ENCODE measurements at regions not wholly inside any gene's neighbourhood (a gene's known extent, or its start where the extent isn't known, plus 50 kb on each side); places are given as distances from the start of the nearest gene placed in this dataset.

- no peak for DNase-seq
Observed at GRCh38 chr19:30648866-30649862, 277.0 kb downstream of the ZNF536 start.

GRCh38 chr19:30647891-30648720, 275.9 kb downstream of the ZNF536 start:
- no peak for DNase-seq

DNA sequence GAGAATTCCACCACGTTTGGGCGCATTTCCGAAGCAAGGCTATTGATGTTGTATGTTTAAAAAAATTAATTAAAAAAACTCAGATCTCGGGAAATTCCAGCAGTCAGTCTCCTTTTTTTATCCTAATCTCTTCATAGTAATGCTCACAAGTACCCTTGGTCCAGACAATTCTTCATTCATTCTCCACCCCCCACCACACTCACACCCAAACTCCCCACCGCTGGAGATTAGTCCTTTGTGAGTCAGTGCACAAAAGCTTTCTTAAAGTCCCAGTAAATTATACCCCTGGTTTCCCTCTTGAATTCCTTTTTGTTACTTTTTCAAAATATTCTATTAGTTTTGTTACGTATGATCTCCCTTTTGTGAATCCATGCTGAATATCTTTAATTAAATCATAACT, 274.6 kb downstream of the ZNF536 start:
- DNase-seq = no peak

DNA sequence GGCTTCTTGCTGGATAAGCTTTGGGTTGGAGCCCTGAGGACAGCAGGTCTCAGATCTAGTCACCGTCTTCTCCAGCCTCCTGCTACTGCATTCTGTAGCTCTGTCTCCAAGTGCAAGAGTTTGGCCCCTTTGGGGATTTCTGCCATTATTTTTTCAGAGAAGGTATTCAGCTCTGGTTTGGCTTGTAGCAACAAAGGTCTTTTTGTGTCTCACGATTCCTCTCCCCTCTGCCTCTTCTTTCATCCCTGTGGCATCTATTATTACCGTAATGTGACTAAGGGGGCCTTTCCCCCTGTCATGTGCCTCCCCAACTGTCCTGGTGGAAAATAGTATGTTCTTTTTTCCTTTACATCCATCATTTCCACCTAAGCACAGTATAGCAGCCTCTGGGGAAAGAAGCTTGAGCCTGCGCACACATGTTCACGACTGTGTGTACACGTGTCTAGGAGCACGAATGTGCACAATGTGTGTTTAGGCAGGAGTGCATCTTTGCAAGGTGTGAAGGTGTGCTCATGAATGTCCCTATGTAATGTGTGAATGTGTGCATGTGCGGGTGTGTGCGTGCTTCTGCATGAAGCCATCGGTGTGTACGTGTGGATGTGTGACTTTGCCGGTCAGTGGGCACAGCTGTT, 273.9 kb downstream of the ZNF536 start:
- DNase-seq = no peak

GRCh38 chr19:30640252-30640965, 268.2 kb downstream of the ZNF536 start:
- DNase-seq = no peak

DNA sequence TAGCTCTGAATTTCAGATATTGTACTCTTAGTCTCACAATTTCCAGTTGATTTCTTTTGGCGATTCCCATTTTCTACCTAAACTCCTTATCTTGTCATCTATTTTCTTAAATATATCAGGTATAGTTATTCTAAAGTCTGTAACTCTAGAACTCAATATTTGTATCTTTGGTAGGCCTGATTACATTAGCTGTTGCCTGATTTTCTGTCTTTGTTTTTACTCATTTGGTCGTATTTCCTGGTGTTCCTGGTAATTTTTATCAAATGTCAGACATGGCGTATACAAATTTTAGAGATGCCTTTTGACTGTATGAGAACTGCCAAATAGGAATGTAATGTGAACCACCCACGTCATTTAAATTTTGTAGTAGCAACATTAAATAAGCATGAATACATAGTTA, 266.7 kb downstream of the ZNF536 start:
- DNase-seq = no peak

DNA sequence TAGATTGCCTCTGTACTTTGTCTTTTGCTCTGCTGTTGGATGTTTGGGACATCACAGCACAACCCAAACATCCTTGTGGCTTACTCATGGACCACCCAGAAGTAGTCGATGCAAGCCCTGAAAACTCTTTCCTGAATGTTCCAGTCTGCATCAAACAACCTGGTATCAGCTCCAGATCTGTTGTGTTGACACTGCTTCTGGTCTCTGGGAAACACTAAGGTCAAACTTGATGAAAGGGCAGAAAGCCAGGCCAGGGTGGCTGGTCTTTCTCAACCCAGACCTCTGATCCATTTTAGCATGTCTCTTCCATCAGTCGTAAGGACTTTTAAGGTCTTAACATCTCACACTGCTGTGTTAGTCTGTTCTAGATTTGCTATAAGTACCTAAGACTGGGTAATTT, 265.7 kb downstream of the ZNF536 start:
- no peak for DNase-seq

DNA sequence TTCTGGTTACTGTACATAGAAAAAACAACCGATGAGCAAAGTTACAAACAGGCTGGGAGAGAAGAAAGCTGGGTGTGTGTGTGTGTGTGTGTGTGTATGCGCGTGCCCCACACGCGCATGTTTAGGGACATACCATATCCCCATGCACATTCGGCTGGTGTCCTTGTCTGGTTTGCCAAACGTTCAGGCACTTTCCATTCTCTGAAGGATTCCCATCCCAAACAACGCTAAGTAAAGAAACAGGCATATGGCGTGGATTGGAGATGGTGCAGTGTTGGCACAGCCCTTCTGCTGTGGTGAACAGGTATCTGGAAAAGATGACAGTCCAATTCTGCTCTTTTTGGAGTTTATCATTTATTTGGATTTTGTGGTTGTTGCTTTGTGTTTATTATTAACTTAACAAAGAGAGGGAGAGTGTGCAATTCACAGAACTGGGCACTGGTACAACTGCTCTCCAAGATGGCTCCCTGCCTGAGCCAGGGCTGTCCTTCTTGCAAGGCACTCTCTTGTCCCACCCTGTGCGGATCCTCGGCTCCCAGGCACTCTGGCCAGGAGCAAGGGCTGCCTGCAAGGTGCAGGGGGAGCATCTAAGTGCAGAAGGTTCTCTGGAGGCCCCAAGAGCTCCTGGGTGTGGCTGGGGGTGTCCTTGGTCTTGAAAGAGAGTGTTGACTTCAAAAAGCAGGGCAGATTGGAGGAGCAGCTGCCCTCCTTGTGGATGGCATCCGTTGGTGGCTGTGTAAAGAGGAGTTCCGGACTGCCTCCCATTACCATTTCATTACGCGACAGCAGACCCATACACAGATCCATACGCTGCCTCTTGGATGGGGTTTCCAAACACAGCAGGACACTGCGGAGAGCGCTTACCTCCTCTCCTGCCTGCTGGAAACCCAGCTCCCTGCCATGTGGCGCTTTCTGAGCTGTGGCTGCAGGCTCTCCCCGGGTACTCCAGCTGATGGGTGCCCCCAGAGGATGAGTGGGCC, 263.1 kb downstream of the ZNF536 start:
- DNase-seq = no peak

- no peak for DNase-seq
Observed at GRCh38 chr19:30634131-30634830, 262.1 kb downstream of the ZNF536 start.

- DNase-seq = no peak
Observed at GRCh38 chr19:30631033-30631370, 258.8 kb downstream of the ZNF536 start.

- no peak for DNase-seq
Observed at GRCh38 chr19:30630289-30631032, 258.3 kb downstream of the ZNF536 start.

- DNase-seq = no peak
Observed at GRCh38 chr19:30629086-30629485, 256.9 kb downstream of the ZNF536 start.

DNA sequence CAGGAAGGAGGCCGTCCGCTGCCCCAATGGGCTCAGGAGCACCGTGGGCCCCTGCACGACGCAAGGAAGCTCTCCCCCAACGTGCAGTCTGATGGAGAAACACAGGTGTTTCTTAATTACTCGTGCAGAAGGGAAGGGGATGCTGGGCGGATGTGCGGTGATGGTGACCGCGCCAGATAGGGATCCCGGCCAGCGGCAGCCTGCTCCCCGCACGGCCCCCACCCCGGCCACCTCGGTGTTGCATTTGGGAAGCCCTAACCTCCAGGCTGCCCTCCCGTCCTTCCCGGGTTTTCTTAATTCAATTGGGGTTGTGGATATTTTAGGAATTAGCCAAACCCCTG, 254.4 kb downstream of the ZNF536 start:
- no peak for DNase-seq

- DNase-seq = no peak
Observed at GRCh38 chr19:30625947-30626625, 253.9 kb downstream of the ZNF536 start.

- no peak for DNase-seq
Observed at GRCh38 chr19:30622276-30622675, 250.1 kb downstream of the ZNF536 start.

- no peak for DNase-seq
Observed at GRCh38 chr19:30621326-30621920, 249.2 kb downstream of the ZNF536 start.

DNA sequence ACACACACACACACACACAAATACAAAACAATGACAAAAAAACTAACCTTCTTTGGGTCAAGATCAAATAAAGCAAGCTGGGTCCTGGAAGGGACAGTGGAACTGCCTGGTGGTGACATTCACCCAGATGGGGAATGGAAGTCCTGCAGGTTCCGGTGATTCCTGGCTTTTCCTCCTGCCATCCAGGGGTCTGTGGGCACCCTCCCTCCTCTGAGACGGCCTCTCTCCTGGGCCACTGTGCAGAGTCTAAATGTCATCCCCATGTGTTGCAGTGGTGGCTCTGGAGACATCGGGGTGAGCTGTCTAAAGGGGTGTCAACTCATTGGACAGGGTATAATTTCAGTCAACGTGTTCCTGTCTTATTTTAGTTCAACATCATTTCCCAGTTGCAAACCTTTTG, 248.2 kb downstream of the ZNF536 start:
- DNase-seq = no peak

DNA sequence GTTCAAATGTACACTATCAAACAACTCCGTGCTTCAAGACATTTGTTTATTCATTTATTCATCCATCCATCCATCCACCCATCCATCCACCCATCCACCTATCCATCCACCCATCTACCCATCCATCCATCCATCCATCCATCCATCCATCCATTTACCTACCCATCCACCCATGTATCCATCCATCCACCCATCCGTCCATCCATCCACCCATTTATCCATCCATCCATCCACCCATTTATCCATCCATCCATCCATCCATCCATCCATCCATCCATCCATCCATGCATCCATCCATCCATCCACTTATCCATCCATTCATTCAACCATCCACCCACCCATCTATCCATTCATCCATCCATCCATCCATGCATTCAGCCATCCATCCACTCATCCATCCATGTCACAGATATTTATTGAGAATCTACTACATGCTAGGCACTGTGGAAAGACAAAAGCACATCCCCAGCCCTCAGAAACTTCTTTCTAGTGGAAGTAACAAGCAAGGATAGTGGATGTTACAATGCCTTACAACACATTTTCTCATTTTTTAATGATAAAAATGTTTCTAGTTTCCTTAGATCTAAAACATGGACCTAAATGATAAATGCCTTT, 237.6 kb downstream of the ZNF536 start:
- no peak for DNase-seq

DNA sequence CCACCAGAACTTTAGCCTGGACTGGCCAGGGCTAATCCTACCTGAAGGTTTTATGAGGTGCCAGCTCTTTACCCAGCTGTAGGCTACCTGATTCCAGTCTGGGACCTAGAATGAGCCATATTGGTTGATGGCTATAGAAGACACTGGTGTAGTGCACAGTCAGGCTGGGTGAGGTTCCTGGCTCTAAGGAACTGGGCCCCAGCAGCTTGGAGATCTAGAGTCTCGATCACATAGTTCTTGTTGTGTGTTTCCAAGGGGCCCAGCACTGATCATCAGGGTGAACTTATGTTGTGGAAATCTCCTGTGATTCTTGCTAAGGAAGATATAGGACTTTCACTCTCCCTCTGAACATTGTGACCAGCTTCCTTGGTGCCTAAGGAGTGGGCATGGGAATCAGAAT, 236.3 kb downstream of the ZNF536 start:
- no peak for DNase-seq
